Activated CD4-positive, alpha-beta T cell treated with anti-CD3 and anti-CD28 coated beads, Interleukin-2, amount 50 U/mL, for 1 hour (primary cell): ENCODE measurements at regions not wholly inside any gene's neighbourhood (a gene's known extent, or its start where the extent isn't known, plus 50 kb on each side); places are given as distances from the start of the nearest gene placed in this dataset.

Experiments
- DNase-seq: peaks from one replicate; pipeline ENCODE4 v3.0.0-alpha.2; 2020

- no peak for DNase-seq
Measured at GRCh38 chr6:44062771-44063560, 64.3 kb downstream of the MRPL14 start.

GRCh38 chr6:44062105-44062770, 65.0 kb downstream of the MRPL14 start:
- no peak for DNase-seq

- DNase-seq, result no peak
Measured at GRCh38 chr6:44061375-44062104, 65.7 kb downstream of the MRPL14 start.

GRCh38 chr6:44060612-44061374, 66.5 kb downstream of the MRPL14 start:
- no peak for DNase-seq

GRCh38 chr6:44059359-44060346, 67.6 kb downstream of the MRPL14 start:
- no peak for DNase-seq

GRCh38 chr6:44058617-44059358, 68.5 kb downstream of the MRPL14 start:
- DNase-seq, result no peak

- no peak for DNase-seq
Measured at GRCh38 chr6:44057931-44058616, 69.2 kb downstream of the MRPL14 start.

GRCh38 chr6:44057238-44057930, 69.9 kb downstream of the MRPL14 start:
- no peak for DNase-seq

GRCh38 chr6:44056392-44057237, 70.6 kb downstream of the MRPL14 start:
- no peak for DNase-seq

- DNase-seq, result no peak
Measured at GRCh38 chr6:44054721-44055559, 72.3 kb downstream of the MRPL14 start.

- DNase-seq, result no peak
Measured at GRCh38 chr6:44053760-44054556, 73.3 kb downstream of the MRPL14 start.

GRCh38 chr6:44053106-44053756, 74.0 kb downstream of the MRPL14 start:
- no peak for DNase-seq

GRCh38 chr6:44052419-44053023, 74.7 kb downstream of the MRPL14 start:
- DNase-seq, result no peak

GRCh38 chr6:44051515-44051914, 75.7 kb downstream of the MRPL14 start:
- DNase-seq, result no peak

GRCh38 chr6:44050872-44051505, 76.3 kb downstream of the MRPL14 start:
- no peak for DNase-seq
